Liver (tissue), 8 donors: ENCODE measurements at regions not wholly inside any gene's neighbourhood (a gene's known extent, or its start where the extent isn't known, plus 50 kb on each side); places are given as distances from the start of the nearest gene placed in this dataset.

Experiments
- DNase-seq: peaks from one replicate; pipeline ENCODE4 v3.0.0-alpha.2; 2017; ENCODE audit warnings: low spot score
- H3K27ac ChIP-seq, 2 donors: one replicate each; pipeline ENCODE4 v1.7.0; 2013; ENCODE audit warnings: inconsistent platforms in 2 of 2, low read length in 2 of 2, control low read depth in 1 of 2, low read depth in 1 of 2, mild to moderate bottlenecking in 1 of 2
- H3K27me3 ChIP-seq, 4 donors: one replicate each; pipeline versions ENCODE4 v1.6.1 to v1.7.0; 2013; ENCODE audit warnings: low read length in 3 of 4, inconsistent platforms in 1 of 4, mild to moderate bottlenecking in 1 of 4, moderate library complexity in 1 of 4; ENCODE audit not compliant: control insufficient read depth in 4 of 4, insufficient read depth in 4 of 4
- H3K36me3 ChIP-seq, 4 donors: one replicate each; pipeline versions ENCODE4 v1.6.1 to v1.7.0; 2013; ENCODE audit warnings: low read length in 3 of 4, mild to moderate bottlenecking in 3 of 4, low read depth in 1 of 4, moderate library complexity in 1 of 4; ENCODE audit not compliant: control insufficient read depth in 4 of 4, insufficient read depth in 3 of 4
- H3K4me1 ChIP-seq, 4 donors: one replicate each; pipeline versions ENCODE4 v1.6.1 to v1.7.0; 2013; ENCODE audit warnings: low read length in 3 of 4, mild to moderate bottlenecking in 3 of 4, moderate library complexity in 1 of 4; ENCODE audit not compliant: control insufficient read depth in 4 of 4, insufficient read depth in 4 of 4
- H3K4me3 ChIP-seq, 3 donors: one replicate each; pipeline versions ENCODE4 v1.6.1 to v1.7.0; 2013; ENCODE audit warnings: low read length in 3 of 3, control low read depth in 1 of 3, low read depth in 1 of 3, mild to moderate bottlenecking in 1 of 3
- H3K9ac ChIP-seq, 2 donors: one replicate each; pipeline ENCODE4 v1.7.0; 2013; ENCODE audit warnings: low read length in 2 of 2, mild to moderate bottlenecking in 2 of 2, moderate library complexity in 2 of 2, control low read depth in 1 of 2, low read depth in 1 of 2
- H3K9me3 ChIP-seq, 4 donors: one replicate each; pipeline versions ENCODE4 v1.6.1 to v1.7.0; 2013; ENCODE audit warnings: low read length in 3 of 4; ENCODE audit not compliant: control insufficient read depth in 4 of 4
- ATF3 ChIP-seq: IDR thresholded peaks from 2 replicates; pipeline ENCODE4 v1.6.1; 2016; ENCODE audit warnings: antibody characterized with exemption
- CTCF ChIP-seq: fragments of 150-350 bp; IDR thresholded peaks from 2 replicates; pipeline ENCODE4 v1.5.1; 2017; ENCODE audit warnings: improper control_type of control experiment, low read depth, low read length; ENCODE audit not compliant: missing input control
- FOXA1 ChIP-seq: IDR thresholded peaks from 2 replicates; pipeline ENCODE4 v1.6.1; 2016; ENCODE audit warnings: antibody characterized with exemption
- GABPA ChIP-seq, 2 donors: IDR thresholded peaks in 1 of 2; conservative IDR thresholded peaks in 1 of 2; 2 replicates each; pipeline ENCODE4 v1.6.1; 2016; ENCODE audit warnings: antibody characterized with exemption in 2 of 2, mild to moderate bottlenecking in 1 of 2, moderate library complexity in 1 of 2
- HNF4A ChIP-seq, 2 donors: conservative IDR thresholded peaks; 2 replicates each; pipeline ENCODE4 v1.6.1; 2016; ENCODE audit warnings: antibody characterized with exemption in 2 of 2, mild to moderate bottlenecking in 2 of 2
- HNF4G ChIP-seq: IDR thresholded peaks from 2 replicates; pipeline ENCODE4 v1.6.1; 2016; ENCODE audit warnings: antibody characterized with exemption
- JUND ChIP-seq, 2 donors: IDR thresholded peaks; 2 replicates each; pipeline ENCODE4 v1.6.1; 2016; ENCODE audit warnings: antibody characterized with exemption in 2 of 2
- MAX ChIP-seq: IDR thresholded peaks from 2 replicates; pipeline ENCODE4 v1.6.1; 2016; ENCODE audit warnings: antibody characterized with exemption
- RAD21 ChIP-seq, 2 donors: IDR thresholded peaks; 2 replicates each; pipeline ENCODE4 v1.6.1; 2016; ENCODE audit warnings: antibody characterized with exemption in 2 of 2, mild to moderate bottlenecking in 2 of 2
- REST ChIP-seq: IDR thresholded peaks from 2 replicates; pipeline ENCODE4 v1.6.1; 2016; ENCODE audit warnings: antibody characterized with exemption, mild to moderate bottlenecking
- SP1 ChIP-seq: IDR thresholded peaks from 2 replicates; pipeline ENCODE4 v1.6.1; 2018; ENCODE audit warnings: antibody characterized with exemption, mild to moderate bottlenecking
- TAF1 ChIP-seq: conservative IDR thresholded peaks from 2 replicates; pipeline ENCODE4 v1.6.1; 2016; ENCODE audit warnings: antibody characterized with exemption, mild to moderate bottlenecking
- YY1 ChIP-seq: IDR thresholded peaks from 2 replicates; pipeline ENCODE4 v1.6.1; 2016; ENCODE audit warnings: antibody characterized with exemption, mild to moderate bottlenecking
- ZBTB33 ChIP-seq: IDR thresholded peaks from 2 replicates; pipeline ENCODE4 v1.6.1; 2016; ENCODE audit warnings: antibody characterized with exemption
- WGBS: extraction: QIAGEN DNeasy Blood & Tissue Kit; methylation state at CpG from one replicate; pipeline ENCODE4 v1.1.7; 2013; 5-methylcytosine and 5-hydroxymethylcytosine counted together
- donor health status: healthy.
- donor health status: healthy.
- donor health status: healthy.
- donor health status: healthy.
- donor health status: healthy.

- Histone ChIP-seq H3K9ac (no peak overlapping the region), H3K9me3 (peaks cover 0 to 4% (median 2%) of the 10 kb centered on the region in 4 donors), H3K36me3 (no peaks in the 10 kb centered on the region), H3K27me3 (no peaks in the 10 kb centered on the region), H3K4me3 (no peak overlapping the region), H3K4me1 (no peaks in the 10 kb centered on the region), H3K27ac (no peak overlapping the region)
- no peak for DNase-seq
- TF ChIP-seq HNF4A (conservative IDR thresholded peaks at IDR 0.05) (no peak), GABPA (IDR thresholded peaks at IDR 0.05 in 1 of 2, conservative IDR thresholded peaks at IDR 0.05 in 1 of 2) (no peak), MAX (no peak), SP1 (no peak), REST (no peak), RAD21 (IDR thresholded peaks at IDR 0.05) (no peak), ATF3 (no peak), YY1 (no peak), CTCF (no peak), FOXA1 (no peak), HNF4G (no peak), JUND (IDR thresholded peaks at IDR 0.05) (no peak), TAF1 (no peak)
- 73% methylated on average over 3 of the region's 3 CpGs for WGBS
Measured at GRCh38 chr4:17218786-17219185, 293.1 kb downstream of the QDPR start.

DNA sequence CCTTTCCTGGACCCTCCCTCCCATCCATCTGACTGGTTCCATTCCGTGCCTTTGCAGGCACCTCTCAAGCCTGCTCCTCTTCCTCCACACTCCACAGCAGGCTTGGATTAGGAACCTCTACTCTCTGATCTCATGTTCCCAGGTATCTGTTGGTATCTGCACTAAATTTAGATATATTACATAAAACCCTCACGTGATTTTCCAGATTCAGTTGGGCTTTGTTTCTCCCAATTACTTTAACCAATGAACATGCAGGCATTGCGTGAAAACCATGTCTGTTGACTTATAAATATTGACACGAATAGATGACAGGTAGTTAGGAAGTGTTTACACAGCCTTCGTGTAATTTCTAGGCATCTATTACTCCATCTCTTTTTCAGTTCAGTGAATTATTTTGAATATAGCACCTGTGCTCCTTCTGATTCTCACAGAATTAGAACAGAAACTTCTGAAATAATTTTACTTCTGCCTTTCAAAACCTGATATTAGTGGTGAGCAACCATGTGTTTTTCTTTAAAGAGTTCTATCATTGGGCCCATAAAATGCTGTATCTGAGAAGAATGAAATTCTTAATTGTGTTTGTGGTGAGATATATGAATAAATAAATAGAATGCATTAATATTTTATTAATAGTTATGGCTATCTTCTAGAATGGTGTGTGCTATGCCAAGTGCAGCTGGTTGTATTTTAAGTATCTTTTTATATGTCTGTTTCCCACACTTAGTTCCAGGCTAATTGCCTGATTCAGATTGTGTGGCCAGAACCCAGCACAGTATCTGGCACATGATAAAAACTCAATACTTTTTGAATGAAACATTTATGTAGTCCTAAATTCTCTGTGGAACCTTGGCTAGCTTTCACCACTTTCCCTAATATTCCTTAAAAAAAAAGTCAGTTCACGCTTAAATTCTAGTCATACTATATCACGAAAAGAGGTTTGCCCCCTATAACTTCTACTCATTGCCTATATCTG, 304.8 kb downstream of the QDPR start:
- Histone ChIP-seq H3K9me3 (peaks cover 0 to 12% (median 0%) of the 10 kb centered on the region in 4 donors), H3K27me3 (no peaks in the 10 kb centered on the region), H3K36me3 (no peaks in the 10 kb centered on the region), H3K9ac (no peak overlapping the region), H3K4me1 (peaks cover 0 to 14% (median 6%) of the 10 kb centered on the region in 4 donors), H3K4me3 (no peak overlapping the region), H3K27ac (peak overlapping the region; percentile 36 to 83)
- no peak for DNase-seq
- WGBS: 53% methylated on average over 7 of the region's 7 CpGs
- TF ChIP-seq GABPA (IDR thresholded peaks at IDR 0.05 in 1 of 2, conservative IDR thresholded peaks at IDR 0.05 in 1 of 2) (no peak), ATF3 (no peak), SP1 (peak; percentile 13), FOXA1 (peak; percentile 96), CTCF (no peak), ZBTB33 (peak; percentile 80), REST (peak; percentile 35), RAD21 (IDR thresholded peaks at IDR 0.05) (peak in 1 of 2 donors; percentile 42)
